DND-41 (cell line): ENCODE measurements at regions not wholly inside any gene's neighbourhood (a gene's known extent, or its start where the extent isn't known, plus 50 kb on each side); places are given as distances from the start of the nearest gene placed in this dataset.

Experiments
- ATAC-seq: fragments of 200-7000 bp; cut with Tn5 transposase; 3 replicates; pipeline ENCODE4 v1.9.1; 2021; ENCODE audit warnings: low read depth; ENCODE audit not compliant: insufficient read depth
- DNase-seq: peaks from one replicate; pipeline ENCODE4 v3.0.0-alpha.2; 2020
- H2AFZ ChIP-seq: 2 replicates; pipeline ENCODE4 v1.6.0; 2012; ENCODE audit warnings: low read depth, low read length
- H3K27ac ChIP-seq: 2 replicates; pipeline ENCODE4 v1.5.1; 2012; ENCODE audit warnings: low read length, inconsistent platforms
- H3K27me3 ChIP-seq: fragments of 200-600 bp; sonication (generic); 2 replicates; pipeline ENCODE4 v1.6.0; 2012; ENCODE audit warnings: low read length, mild to moderate bottlenecking, inconsistent platforms; ENCODE audit not compliant: insufficient read depth, poor library complexity
- H3K36me3 ChIP-seq: 2 replicates; pipeline ENCODE4 v1.5.1; 2012; ENCODE audit warnings: low read length, inconsistent platforms; ENCODE audit not compliant: insufficient read depth
- H3K4me1 ChIP-seq: 2 replicates; pipeline ENCODE4 v1.5.1; 2012; ENCODE audit warnings: mild to moderate bottlenecking, low read length; ENCODE audit not compliant: insufficient read depth
- H3K4me2 ChIP-seq: 2 replicates; pipeline ENCODE4 v1.6.0; 2012; ENCODE audit warnings: mild to moderate bottlenecking, moderate library complexity, low read length, inconsistent platforms; ENCODE audit not compliant: insufficient read depth
- H3K4me3 ChIP-seq, 2 experiments: fragments of 200-600 bp in 1 of 2; shearing (Covaris generic) in 1 of 2; 2 replicates each; pipeline ENCODE4 v1.5.1; 2012 to 2016; ENCODE audit warnings: inconsistent platforms in 2 of 2, low read length in 2 of 2, mild to moderate bottlenecking in 2 of 2, low read depth in 1 of 2, moderate library complexity in 1 of 2
- H3K79me2 ChIP-seq: 2 replicates; pipeline ENCODE4 v1.6.0; 2012; ENCODE audit warnings: low read length, inconsistent platforms; ENCODE audit not compliant: insufficient read depth
- H3K9ac ChIP-seq: 2 replicates; pipeline ENCODE4 v1.6.0; 2012; ENCODE audit warnings: low read depth, mild to moderate bottlenecking, inconsistent platforms, low read length, moderate library complexity
- H3K9me3 ChIP-seq: 2 replicates; pipeline ENCODE4 v1.5.1; 2012; ENCODE audit warnings: low read length, moderate library complexity, mild to moderate bottlenecking, inconsistent platforms; ENCODE audit not compliant: insufficient read depth, severe bottlenecking
- H4K20me1 ChIP-seq: 2 replicates; pipeline ENCODE4 v1.6.0; 2012; ENCODE audit warnings: low read length; ENCODE audit not compliant: insufficient read depth
- CTCF ChIP-seq: IDR thresholded peaks from 2 replicates; pipeline ENCODE4 v1.5.1; 2012; ENCODE audit warnings: borderline replicate concordance, low read length, moderate library complexity, mild to moderate bottlenecking; ENCODE audit not compliant: poor library complexity, severe bottlenecking; ENCODE audit errors: extremely low read depth
- EZH2 ChIP-seq: IDR thresholded peaks from 3 replicates; pipeline ENCODE4 v1.6.1; 2012; ENCODE audit warnings: borderline replicate concordance, low read depth, mild to moderate bottlenecking, moderate library complexity, low read length, inconsistent platforms; ENCODE audit not compliant: severe bottlenecking

DNA sequence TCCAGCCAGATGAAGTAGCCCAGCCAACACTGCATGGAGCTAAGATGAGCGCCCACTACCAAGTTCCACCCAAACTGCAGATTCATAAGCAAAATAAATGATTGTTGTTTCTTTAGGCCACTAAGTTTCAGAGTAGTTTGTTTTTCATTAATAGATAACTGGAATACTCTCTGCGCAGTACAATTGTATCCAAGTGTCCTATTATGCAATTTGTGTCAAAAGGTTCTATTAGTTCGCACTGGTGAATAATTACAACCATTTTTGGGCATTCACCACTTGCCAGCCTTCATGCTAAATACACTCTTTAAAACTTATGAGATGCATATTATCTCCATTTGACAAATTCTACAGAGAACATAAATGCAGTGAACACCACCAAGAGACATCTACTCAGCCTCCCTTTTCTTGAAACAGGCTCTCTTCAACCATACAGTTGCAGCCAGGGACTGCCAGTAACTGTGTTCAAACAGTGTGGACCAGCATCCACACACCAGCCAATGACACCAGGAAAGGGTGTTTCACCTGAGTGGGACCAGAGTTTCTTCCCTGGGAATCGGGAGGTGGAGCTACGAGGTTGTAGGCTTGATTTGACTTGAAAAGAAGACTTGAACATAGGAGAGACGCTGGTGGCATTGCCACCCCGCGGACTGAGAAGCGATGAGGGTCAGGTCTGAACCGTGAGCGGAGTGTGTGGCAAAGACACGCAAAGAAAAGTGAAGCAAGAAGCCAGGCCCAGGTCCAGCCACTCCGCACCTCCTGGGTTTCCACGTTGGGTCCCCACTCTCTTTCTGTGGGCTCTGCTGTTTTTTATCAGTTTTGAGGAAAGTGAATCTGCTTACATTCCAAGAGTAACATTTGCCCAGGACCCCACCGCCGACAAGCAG lies 53.0 kb upstream of the FZD10 start:
- no peak overlapping the region for H3K4me3 ChIP-seq
- no peak overlapping the region for H3K27ac ChIP-seq
- no peak overlapping the region for H2AFZ ChIP-seq
- H4K20me1 ChIP-seq = 0 out of 2 replicates have a peak, but pooled peaks cover 3% of the 10 kb centered on the region
- H3K9me3 ChIP-seq = no peaks in the 10 kb centered on the region
- H3K79me2 ChIP-seq = no peaks in the 10 kb centered on the region
- TF ChIP-seq EZH2 (no peak), CTCF (no peak)
- no peaks in the 10 kb centered on the region for H3K36me3 ChIP-seq
- DNase-seq = no peak
- no peak overlapping the region for H3K4me2 ChIP-seq
- ATAC-seq = no peak
- peaks cover 7% of the 10 kb centered on the region for H3K27me3 ChIP-seq
- H3K9ac ChIP-seq = no peak overlapping the region
- H3K4me1 ChIP-seq = no peaks in the 10 kb centered on the region

- TF ChIP-seq EZH2 (no peak), CTCF (no peak)
- H3K36me3 ChIP-seq = no peaks in the 10 kb centered on the region
- no peaks in the 10 kb centered on the region for H3K9me3 ChIP-seq
- no peaks in the 10 kb centered on the region for H3K4me1 ChIP-seq
- H3K79me2 ChIP-seq = no peaks in the 10 kb centered on the region
- H3K4me3 ChIP-seq = no peak overlapping the region
- H3K27me3 ChIP-seq = peaks cover 7% of the 10 kb centered on the region
- H3K4me2 ChIP-seq = no peak overlapping the region
- H4K20me1 ChIP-seq = 0 out of 2 replicates have a peak, but pooled peaks cover under 1% of the 10 kb centered on the region
- H3K9ac ChIP-seq = no peak overlapping the region
- ATAC-seq = no peak
- H2AFZ ChIP-seq = no peak overlapping the region
- no peak for DNase-seq
- H3K27ac ChIP-seq = no peak overlapping the region
These were observed 51.4 kb upstream of the FZD10 start for GRCh38 chr12:130110914-130111313.

GRCh38 chr12:130111965-130112496 lies 50.2 kb upstream of the FZD10 start:
- DNase-seq = no peak
- no peak overlapping the region for H3K4me2 ChIP-seq
- H2AFZ ChIP-seq = no peak overlapping the region
- H3K36me3 ChIP-seq = no peaks in the 10 kb centered on the region
- H3K79me2 ChIP-seq = no peaks in the 10 kb centered on the region
- H3K4me3 ChIP-seq = no peak overlapping the region
- H3K27ac ChIP-seq = no peak overlapping the region
- H3K4me1 ChIP-seq = no peaks in the 10 kb centered on the region
- no peak overlapping the region for H3K9ac ChIP-seq
- H3K9me3 ChIP-seq = no peaks in the 10 kb centered on the region
- H4K20me1 ChIP-seq = no peaks in the 10 kb centered on the region
- ATAC-seq = no peak
- peaks cover 7% of the 10 kb centered on the region for H3K27me3 ChIP-seq
- no peak for TF ChIP-seq CTCF
- TF ChIP-seq EZH2 = no peak
